ENCODE measurements at regions not wholly inside any gene's neighbourhood (a gene's known extent, or its start where the extent isn't known, plus 50 kb on each side); places are given as distances from the start of the nearest gene placed in this dataset.

DNA sequence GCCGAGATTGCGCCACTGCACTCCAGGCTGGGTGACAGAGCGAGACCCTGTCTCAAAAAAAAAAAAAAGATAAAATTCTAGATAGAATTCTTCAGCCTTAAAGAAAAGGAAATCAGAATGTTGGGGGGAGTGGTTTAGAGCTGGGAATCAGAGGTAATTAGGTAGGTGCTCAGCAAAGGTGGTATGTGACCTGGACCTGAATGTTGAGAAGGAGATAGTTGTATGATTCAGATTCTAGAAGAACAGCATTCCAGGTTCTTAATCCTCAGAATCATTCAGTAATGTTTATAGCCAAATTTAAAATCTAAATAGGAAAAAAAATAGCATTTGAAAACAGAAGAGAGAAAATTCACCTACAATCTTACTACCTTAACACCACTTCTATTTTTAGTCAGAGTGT is 71.3 kb upstream of the UBE2E1 start:
- TF ChIP-seq POLR2A (IDR thresholded peaks at IDR 0.05) = no peak
- TF ChIP-seq, protein P1, sequence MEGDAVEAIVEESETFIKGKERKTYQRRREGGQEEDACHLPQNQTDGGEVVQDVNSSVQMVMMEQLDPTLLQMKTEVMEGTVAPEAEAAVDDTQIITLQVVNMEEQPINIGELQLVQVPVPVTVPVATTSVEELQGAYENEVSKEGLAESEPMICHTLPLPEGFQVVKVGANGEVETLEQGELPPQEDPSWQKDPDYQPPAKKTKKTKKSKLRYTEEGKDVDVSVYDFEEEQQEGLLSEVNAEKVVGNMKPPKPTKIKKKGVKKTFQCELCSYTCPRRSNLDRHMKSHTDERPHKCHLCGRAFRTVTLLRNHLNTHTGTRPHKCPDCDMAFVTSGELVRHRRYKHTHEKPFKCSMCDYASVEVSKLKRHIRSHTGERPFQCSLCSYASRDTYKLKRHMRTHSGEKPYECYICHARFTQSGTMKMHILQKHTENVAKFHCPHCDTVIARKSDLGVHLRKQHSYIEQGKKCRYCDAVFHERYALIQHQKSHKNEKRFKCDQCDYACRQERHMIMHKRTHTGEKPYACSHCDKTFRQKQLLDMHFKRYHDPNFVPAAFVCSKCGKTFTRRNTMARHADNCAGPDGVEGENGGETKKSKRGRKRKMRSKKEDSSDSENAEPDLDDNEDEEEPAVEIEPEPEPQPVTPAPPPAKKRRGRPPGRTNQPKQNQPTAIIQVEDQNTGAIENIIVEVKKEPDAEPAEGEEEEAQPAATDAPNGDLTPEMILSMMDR (IDR thresholded peaks at IDR 0.05) = no peak
- Histone ChIP-seq H3K36me3 (no peaks in the 10 kb centered on the region), H3K4me3 (no peak overlapping the region), H3K4me1 (peaks cover 0 to 34% (median 8%) of the 10 kb centered on the region in 12 donors), H3K27me3 (no peaks in the 10 kb centered on the region), H3K27ac (no peak overlapping the region), H3K9me3 (no peaks in the 10 kb centered on the region)
- 94 to 97% (median 95%) methylated on average over 3 of the region's 3 CpGs for WGBS, 4 donors
- DNase-seq (no peak), ATAC-seq (no peak)
- intact Hi-C loops (cut with DNase I) = no loop called here

DNA sequence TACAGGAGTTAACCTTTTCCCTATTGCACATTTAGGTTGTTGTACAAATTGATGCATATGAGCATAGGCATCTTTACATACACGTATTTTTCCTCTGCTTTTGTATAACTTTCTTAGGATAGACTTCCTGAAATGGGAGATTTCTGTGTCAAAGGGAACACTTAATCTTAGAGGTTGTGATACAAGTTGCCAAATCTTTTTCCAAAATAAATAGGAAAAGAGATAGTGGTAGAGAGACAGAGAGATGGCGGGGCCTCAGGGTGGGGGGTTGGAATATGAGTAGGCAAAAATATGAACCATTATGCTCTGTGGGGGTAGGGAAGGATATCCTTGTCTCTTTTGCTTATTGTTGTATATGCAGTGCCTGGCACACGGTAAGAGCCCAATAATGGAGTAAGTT is 70.7 kb upstream of the UBE2E1 start:
- no peak for DNase-seq
- H3K27me3 ChIP-seq = no peaks in the 10 kb centered on the region
- H3K9me3 ChIP-seq = no peaks in the 10 kb centered on the region
- H3K4me3 ChIP-seq = no peak overlapping the region
- H3K4me1 ChIP-seq = peaks cover 3 to 39% (median 13%) of the 10 kb centered on the region in 12 donors
- intact Hi-C loops (cut with DNase I) = no loop called here
- no peaks in the 10 kb centered on the region for H3K36me3 ChIP-seq
- no peak for TF ChIP-seq POLR2A (IDR thresholded peaks at IDR 0.05)
- TF ChIP-seq, protein P1 (IDR thresholded peaks at IDR 0.05) = no peak
- ATAC-seq = peak in 1 of 4 donors; percentile 53
- H3K27ac ChIP-seq = peak overlapping the region in 7 of 12 donors; percentile 2 to 47 (median 33)
- 52 to 63% (median 60%) methylated on average over 3 of the region's 3 CpGs for WGBS, 4 donors

DNA sequence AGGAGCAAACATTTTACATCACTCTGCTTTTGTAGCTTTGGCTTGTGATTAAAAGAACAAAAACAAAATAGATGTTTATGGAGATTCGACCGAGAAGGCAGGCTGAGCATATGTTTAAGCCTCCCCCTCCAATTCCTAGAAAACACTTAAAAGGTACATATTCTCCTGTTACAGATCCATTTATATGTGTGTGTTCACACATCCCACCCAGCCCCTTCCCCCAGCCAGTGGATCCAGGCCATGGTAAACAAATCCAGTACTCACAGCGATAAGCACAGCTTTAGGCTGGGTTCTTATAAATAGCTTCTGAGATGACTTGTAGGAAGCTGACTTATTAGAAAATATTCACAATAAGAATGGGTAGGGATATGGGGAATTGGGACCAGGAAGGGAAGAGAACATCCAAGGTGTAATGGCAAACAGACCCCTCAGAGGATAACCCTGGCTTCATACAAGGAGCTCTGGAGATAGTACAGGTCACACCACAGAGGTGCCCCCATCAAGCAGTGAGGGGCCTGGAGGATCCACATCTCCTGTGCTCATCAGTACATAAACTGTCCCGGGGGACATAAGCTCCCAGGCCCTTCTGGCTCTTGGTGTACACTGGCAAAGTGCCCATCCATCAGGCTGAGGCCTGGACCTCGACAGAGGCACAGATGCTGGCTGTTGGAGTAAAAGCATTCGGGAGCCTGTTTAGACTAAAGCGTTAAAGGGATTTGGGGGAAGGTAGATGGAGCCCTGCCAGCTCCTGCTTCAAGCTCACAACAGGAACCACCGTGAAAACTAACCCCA is 70.0 kb upstream of the UBE2E1 start:
- Histone ChIP-seq H3K27me3 (no peaks in the 10 kb centered on the region), H3K36me3 (no peaks in the 10 kb centered on the region), H3K4me1 (peaks cover 5 to 42% (median 19%) of the 10 kb centered on the region in 12 donors), H3K27ac (peak overlapping the region in 7 of 12 donors; percentile 14 to 47 (median 33)), H3K4me3 (no peak overlapping the region), H3K9me3 (no peaks in the 10 kb centered on the region)
- intact Hi-C loops (cut with DNase I) = no loop called here
- no peak for TF ChIP-seq POLR2A (IDR thresholded peaks at IDR 0.05)
- TF ChIP-seq, protein P1 (IDR thresholded peaks at IDR 0.05) = no peak
- 49 to 58% (median 52%) methylated on average over 8 of the region's 8 CpGs for WGBS, 4 donors
- DNase-seq (peak in 4 of 5 donors; percentile 42 to 78 (median 58)), ATAC-seq (peak; percentile 37 to 60 (median 54))

DNA sequence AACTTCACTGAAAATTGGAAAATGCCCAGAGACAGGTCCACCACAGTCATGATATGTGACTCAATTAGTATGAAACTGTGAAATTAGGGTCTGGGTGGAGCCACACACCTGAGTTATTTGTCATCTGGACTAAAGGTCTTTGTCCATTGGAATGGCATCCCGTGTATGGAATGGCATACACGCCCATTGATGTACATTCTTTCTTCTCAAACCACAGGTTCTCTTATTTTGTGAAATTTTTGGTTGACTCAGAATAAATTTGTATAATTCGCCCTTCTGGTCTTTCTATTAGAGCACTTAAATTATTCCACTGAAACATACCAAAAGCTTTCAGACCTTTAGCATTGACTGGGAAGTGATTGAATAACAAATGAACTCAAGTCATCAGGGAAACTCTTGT is 66.8 kb upstream of the UBE2E1 start:
- intact Hi-C loops (cut with DNase I) = no loop called here

More for the DNA sequence above, 66.8 kb upstream of the UBE2E1 start:
- H3K9me3 ChIP-seq = no peaks in the 10 kb centered on the region
- H3K36me3 ChIP-seq = no peaks in the 10 kb centered on the region
- H3K27ac ChIP-seq = no peak overlapping the region
- peaks cover 5 to 39% (median 17%) of the 10 kb centered on the region in 12 donors for H3K4me1 ChIP-seq
- ATAC-seq (no peak), DNase-seq (no peak)
- no peaks in the 10 kb centered on the region for H3K27me3 ChIP-seq
- TF ChIP-seq, protein P1 (IDR thresholded peaks at IDR 0.05) = no peak
- no peak overlapping the region for H3K4me3 ChIP-seq
- WGBS, 4 donors = 95 to 98% (median 98%) methylated on average over 3 of the region's 3 CpGs

All from heart left ventricle (tissue), 16 donors.